ENCODE measurements at regions not wholly inside any gene's neighbourhood (a gene's known extent, or its start where the extent isn't known, plus 50 kb on each side); places are given as distances from the start of the nearest gene placed in this dataset.

- Histone ChIP-seq H3K36me3 (ENCODE audit: insufficient read depth, low read length) (no peaks in the 10 kb centered on the region), H3K27me3 (ENCODE audit: insufficient read depth, low read length) (peaks cover 8% of the 10 kb centered on the region; the same call in 1 of the 2 replicates), H3K4me1 (ENCODE audit: insufficient read depth, low read length) (no peaks in the 10 kb centered on the region), H3K9me3 (ENCODE audit: insufficient read depth, low read depth, low read length) (no peaks in the 10 kb centered on the region), H3K4me3 (ENCODE audit: low read length) (no peak overlapping the region), H3K9ac (ENCODE audit: low read depth, low read length) (no peak overlapping the region), H3K27ac (ENCODE audit: low read depth, low read length) (no peak overlapping the region)
- 73% methylated on average over 10 of the region's 10 CpGs for WGBS
These were observed 201.8 kb upstream of the FOXF1 start for GRCh38 chr16:86308514-86308913.

DNA sequence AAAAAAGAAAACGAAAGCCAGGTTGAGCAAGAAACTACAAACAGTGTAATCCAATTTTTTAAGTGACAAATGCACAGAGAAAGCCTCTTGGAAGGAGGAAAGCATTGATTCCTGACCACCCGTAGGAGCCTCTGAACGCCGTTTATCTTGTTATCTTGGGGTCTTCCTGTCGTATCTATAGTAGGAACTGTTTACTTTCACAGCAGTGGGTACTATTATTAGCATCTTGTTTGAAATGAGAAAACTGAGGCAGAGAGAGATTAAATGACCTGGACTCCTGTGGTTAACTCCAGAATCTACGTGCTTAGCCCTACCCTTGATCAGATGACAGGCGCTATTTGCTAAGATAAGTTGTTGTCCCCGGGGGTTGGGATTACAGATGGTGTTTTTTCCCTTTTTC is 196.7 kb upstream of the FOXF1 start:
- Histone ChIP-seq H3K9me3 (ENCODE audit: insufficient read depth, low read depth, low read length) (no peaks in the 10 kb centered on the region), H3K36me3 (ENCODE audit: insufficient read depth, low read length) (no peaks in the 10 kb centered on the region), H3K4me3 (ENCODE audit: low read length) (no peak overlapping the region), H3K9ac (ENCODE audit: low read depth, low read length) (no peak overlapping the region), H3K4me1 (ENCODE audit: insufficient read depth, low read length) (no peaks in the 10 kb centered on the region), H3K27ac (ENCODE audit: low read depth, low read length) (no peak overlapping the region), H3K27me3 (ENCODE audit: insufficient read depth, low read length) (peaks cover 8% of the 10 kb centered on the region; the same call in 1 of the 2 replicates)
- WGBS = 65% methylated on average over 7 of the region's 8 CpGs

- no peak overlapping the region for H3K4me3 ChIP-seq (ENCODE audit: low read length)
- H3K27ac ChIP-seq (ENCODE audit: low read depth, low read length) = no peak overlapping the region
- H3K9ac ChIP-seq (ENCODE audit: low read depth, low read length) = no peak overlapping the region
- H3K4me1 ChIP-seq (ENCODE audit: insufficient read depth, low read length) = no peaks in the 10 kb centered on the region
- H3K9me3 ChIP-seq (ENCODE audit: insufficient read depth, low read depth, low read length) = no peaks in the 10 kb centered on the region
- peaks cover 8% of the 10 kb centered on the region; the same call in 1 of the 2 replicates for H3K27me3 ChIP-seq (ENCODE audit: insufficient read depth, low read length)
- no peaks in the 10 kb centered on the region for H3K36me3 ChIP-seq (ENCODE audit: insufficient read depth, low read length)
- WGBS = 90% methylated on average over 15 of the region's 15 CpGs
These were observed 195.8 kb upstream of the FOXF1 start for GRCh38 chr16:86314402-86315025.

DNA sequence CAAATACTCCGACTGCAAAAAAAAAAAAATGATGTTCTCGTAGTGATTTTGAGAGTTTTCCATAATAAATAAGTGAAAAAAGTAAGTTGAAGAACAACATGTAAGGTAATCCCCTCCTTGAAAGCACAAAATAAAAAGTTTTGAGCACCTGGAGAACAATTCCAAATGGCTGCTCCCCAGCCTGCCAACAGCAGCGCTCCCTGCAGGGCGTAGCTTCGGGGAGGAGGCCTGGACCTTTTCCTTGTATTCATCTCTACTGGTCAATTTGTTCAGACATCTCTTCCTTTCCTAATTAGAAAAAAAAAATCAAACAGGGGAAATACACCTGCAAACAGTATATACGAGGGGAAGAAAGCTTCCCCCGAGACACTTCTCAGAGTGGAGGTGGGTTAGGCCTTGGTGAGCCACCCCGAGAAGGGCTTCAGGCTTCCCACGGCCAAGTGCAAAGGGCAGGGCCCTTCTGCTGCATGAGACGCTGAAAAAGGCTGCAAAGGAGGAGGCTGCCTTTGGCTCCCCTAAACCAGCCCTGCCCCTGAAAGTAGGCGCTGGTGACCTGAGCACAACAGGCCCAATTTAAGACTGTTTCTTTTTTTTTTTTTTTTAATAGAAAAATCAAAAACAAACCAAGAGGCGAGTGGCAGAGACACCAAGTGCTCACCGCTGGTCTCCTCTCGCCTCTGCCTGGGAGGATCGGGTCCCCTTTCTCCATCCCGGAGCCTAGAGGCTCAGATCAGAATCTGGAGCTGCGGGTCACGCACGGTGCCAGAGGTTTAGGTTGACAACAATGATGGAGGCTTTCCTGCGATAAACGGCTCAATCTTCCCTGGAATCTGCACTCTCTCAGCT is 193.1 kb upstream of the FOXF1 start:
- Histone ChIP-seq H3K27ac (ENCODE audit: low read depth, low read length) (no peak overlapping the region), H3K9me3 (ENCODE audit: insufficient read depth, low read depth, low read length) (no peaks in the 10 kb centered on the region), H3K4me1 (ENCODE audit: insufficient read depth, low read length) (no peaks in the 10 kb centered on the region), H3K27me3 (ENCODE audit: insufficient read depth, low read length) (no peaks in the 10 kb centered on the region; the same call in 1 of the 2 replicates), H3K36me3 (ENCODE audit: insufficient read depth, low read length) (no peaks in the 10 kb centered on the region), H3K4me3 (ENCODE audit: low read length) (no peak overlapping the region), H3K9ac (ENCODE audit: low read depth, low read length) (no peak overlapping the region)
- 88% methylated on average over 21 of the region's 21 CpGs for WGBS

GRCh38 chr16:86317813-86318650 is 192.3 kb upstream of the FOXF1 start:
- WGBS = 91% methylated on average over 12 of the region's 13 CpGs
- Histone ChIP-seq H3K9ac (ENCODE audit: low read depth, low read length) (no peak overlapping the region), H3K36me3 (ENCODE audit: insufficient read depth, low read length) (no peaks in the 10 kb centered on the region), H3K9me3 (ENCODE audit: insufficient read depth, low read depth, low read length) (no peaks in the 10 kb centered on the region), H3K27me3 (ENCODE audit: insufficient read depth, low read length) (no peaks in the 10 kb centered on the region; the same call in 1 of the 2 replicates), H3K27ac (ENCODE audit: low read depth, low read length) (no peak overlapping the region), H3K4me1 (ENCODE audit: insufficient read depth, low read length) (no peaks in the 10 kb centered on the region), H3K4me3 (ENCODE audit: low read length) (no peak overlapping the region)

DNA sequence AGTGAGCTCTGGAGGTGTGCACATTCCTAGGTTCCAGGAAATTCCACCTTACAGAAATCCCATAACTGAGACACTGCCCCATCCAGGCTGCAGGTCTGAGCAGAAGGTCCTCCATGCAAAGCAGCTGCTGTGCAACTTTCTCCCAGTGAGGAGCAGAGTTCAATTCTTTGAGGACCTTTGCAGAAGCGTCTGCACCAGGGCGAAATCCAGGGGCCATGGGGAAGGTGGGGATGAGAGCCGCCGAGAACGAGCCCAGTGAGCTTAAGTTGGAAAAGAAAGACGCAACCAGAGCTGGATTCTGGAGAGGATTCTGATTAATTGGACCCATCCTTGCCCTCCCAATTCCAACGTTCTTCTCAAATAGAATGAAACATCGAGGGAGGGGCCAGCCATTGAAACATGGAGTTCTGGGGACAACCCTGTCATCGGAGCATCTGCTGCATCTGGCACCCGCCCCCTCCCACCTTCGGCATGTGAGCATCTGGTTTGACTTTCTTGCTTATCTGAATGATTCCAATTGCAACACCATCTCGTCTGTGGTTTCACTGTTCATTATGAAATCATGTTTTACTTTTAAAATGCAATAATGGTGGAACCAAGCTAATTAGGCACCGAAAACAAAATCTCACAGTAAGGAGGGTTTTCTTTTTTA is 190.6 kb upstream of the FOXF1 start:
- Histone ChIP-seq H3K27me3 (ENCODE audit: insufficient read depth, low read length) (peaks cover 3% of the 10 kb centered on the region; the same call in 1 of the 2 replicates), H3K27ac (ENCODE audit: low read depth, low read length) (no peak overlapping the region)

DNA sequence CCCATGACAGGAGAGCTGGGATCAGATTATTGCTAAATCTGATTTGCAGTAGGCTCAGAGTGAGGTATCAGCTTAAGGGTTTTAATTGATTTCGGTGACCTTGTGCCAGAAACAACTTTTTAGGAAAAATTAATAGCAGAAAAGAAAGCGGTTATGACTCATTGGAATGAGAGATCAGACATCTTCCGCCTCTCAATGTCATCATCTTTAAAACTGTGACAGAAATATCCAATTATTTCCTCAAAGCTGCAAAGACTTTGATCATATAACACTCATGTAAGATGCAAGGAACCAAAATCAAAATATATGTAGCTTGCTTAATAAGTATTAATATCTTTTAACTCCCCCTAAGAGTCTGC is 190.1 kb upstream of the FOXF1 start:
- WGBS = 95% methylated on average over 3 of the region's 3 CpGs
- Histone ChIP-seq H3K9me3 (ENCODE audit: insufficient read depth, low read depth, low read length) (peaks cover 3% of the 10 kb centered on the region; the same call in 1 of the 2 replicates), H3K4me1 (ENCODE audit: insufficient read depth, low read length) (no peaks in the 10 kb centered on the region), H3K4me3 (ENCODE audit: low read length) (no peak overlapping the region), H3K27me3 (ENCODE audit: insufficient read depth, low read length) (0 out of 2 replicates have a peak, but pooled peaks cover 3% of the 10 kb centered on the region), H3K36me3 (ENCODE audit: insufficient read depth, low read length) (no peaks in the 10 kb centered on the region), H3K27ac (ENCODE audit: low read depth, low read length) (no peak overlapping the region), H3K9ac (ENCODE audit: low read depth, low read length) (no peak overlapping the region)

More for the DNA sequence above, 190.6 kb upstream of the FOXF1 start:
- no peak overlapping the region for H3K9ac ChIP-seq (ENCODE audit: low read depth, low read length)
- no peaks in the 10 kb centered on the region for H3K4me1 ChIP-seq (ENCODE audit: insufficient read depth, low read length)
- no peak overlapping the region for H3K4me3 ChIP-seq (ENCODE audit: low read length)
- H3K36me3 ChIP-seq (ENCODE audit: insufficient read depth, low read length) = no peaks in the 10 kb centered on the region
- 84% methylated on average over 13 of the region's 13 CpGs for WGBS
- H3K9me3 ChIP-seq (ENCODE audit: insufficient read depth, low read depth, low read length) = no peaks in the 10 kb centered on the region

GRCh38 chr16:86321491-86321890 is 188.8 kb upstream of the FOXF1 start:
- Histone ChIP-seq H3K4me3 (ENCODE audit: low read length) (no peak overlapping the region), H3K9me3 (ENCODE audit: insufficient read depth, low read depth, low read length) (peaks cover 5% of the 10 kb centered on the region; the same call in 1 of the 2 replicates), H3K9ac (ENCODE audit: low read depth, low read length) (no peak overlapping the region), H3K4me1 (ENCODE audit: insufficient read depth, low read length) (no peaks in the 10 kb centered on the region), H3K27ac (ENCODE audit: low read depth, low read length) (no peak overlapping the region), H3K36me3 (ENCODE audit: insufficient read depth, low read length) (no peaks in the 10 kb centered on the region), H3K27me3 (ENCODE audit: insufficient read depth, low read length) (0 out of 2 replicates have a peak, but pooled peaks cover 3% of the 10 kb centered on the region)
- 91% methylated on average over 9 of the region's 9 CpGs for WGBS

DNA sequence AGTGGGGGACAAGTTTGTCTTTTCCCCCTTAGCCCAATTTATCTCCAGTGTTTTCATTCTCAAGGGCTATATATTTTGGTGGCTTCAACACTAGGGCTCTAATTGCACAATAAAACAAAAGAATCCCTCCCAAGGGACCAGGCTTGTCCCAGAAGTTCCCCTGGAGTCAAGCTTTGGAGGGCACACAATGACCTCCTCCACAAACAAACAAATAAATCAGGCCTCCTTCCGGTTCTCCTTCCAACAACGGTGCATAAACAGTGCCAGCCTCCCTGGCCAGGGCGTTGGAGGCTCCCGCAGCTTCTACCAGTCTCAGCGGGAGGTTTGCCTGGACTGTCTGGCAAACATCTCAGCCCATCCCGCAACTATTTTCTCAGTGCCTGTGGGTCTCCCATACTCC is 188.0 kb upstream of the FOXF1 start:
- H3K4me3 ChIP-seq (ENCODE audit: low read length) = no peak overlapping the region
- no peak overlapping the region for H3K9ac ChIP-seq (ENCODE audit: low read depth, low read length)
- peaks cover 5% of the 10 kb centered on the region; the same call in 1 of the 2 replicates for H3K9me3 ChIP-seq (ENCODE audit: insufficient read depth, low read depth, low read length)
- H3K27me3 ChIP-seq (ENCODE audit: insufficient read depth, low read length) = 0 out of 2 replicates have a peak, but pooled peaks cover 3% of the 10 kb centered on the region
- H3K36me3 ChIP-seq (ENCODE audit: insufficient read depth, low read length) = no peaks in the 10 kb centered on the region
- no peaks in the 10 kb centered on the region for H3K4me1 ChIP-seq (ENCODE audit: insufficient read depth, low read length)
- no peak overlapping the region for H3K27ac ChIP-seq (ENCODE audit: low read depth, low read length)
- 79% methylated on average over 6 of the region's 6 CpGs for WGBS

- H3K4me3 ChIP-seq (ENCODE audit: low read length) = no peak overlapping the region
- 0 out of 2 replicates have a peak, but pooled peaks cover 3% of the 10 kb centered on the region for H3K27me3 ChIP-seq (ENCODE audit: insufficient read depth, low read length)
- peaks cover 5% of the 10 kb centered on the region; the same call in 1 of the 2 replicates for H3K9me3 ChIP-seq (ENCODE audit: insufficient read depth, low read depth, low read length)
- 86% methylated on average over 7 of the region's 8 CpGs for WGBS
- H3K4me1 ChIP-seq (ENCODE audit: insufficient read depth, low read length) = no peaks in the 10 kb centered on the region
- no peak overlapping the region for H3K9ac ChIP-seq (ENCODE audit: low read depth, low read length)
- H3K36me3 ChIP-seq (ENCODE audit: insufficient read depth, low read length) = no peaks in the 10 kb centered on the region
- no peak overlapping the region for H3K27ac ChIP-seq (ENCODE audit: low read depth, low read length)
These were observed 187.5 kb upstream of the FOXF1 start for GRCh38 chr16:86322806-86323205.

Data from HUES64 (cell line).